AG09319 (cell line): ENCODE measurements at regions not wholly inside any gene's neighbourhood (a gene's known extent, or its start where the extent isn't known, plus 50 kb on each side); places are given as distances from the start of the nearest gene placed in this dataset.

ENCODE experiments used
- DNase-seq: peaks from one replicate; pipeline ENCODE4 v3.0.0-alpha.2; 2010; ENCODE audit warnings: low read depth; ENCODE audit errors: extremely low read depth
- TF ChIP-seq, protein P1 (sequence below): IDR thresholded peaks from 2 replicates; pipeline ENCODE4 v1.5.1; 2011; ENCODE audit warnings: low read depth, mild to moderate bottlenecking, inconsistent platforms, low read length, moderate library complexity

DNA sequence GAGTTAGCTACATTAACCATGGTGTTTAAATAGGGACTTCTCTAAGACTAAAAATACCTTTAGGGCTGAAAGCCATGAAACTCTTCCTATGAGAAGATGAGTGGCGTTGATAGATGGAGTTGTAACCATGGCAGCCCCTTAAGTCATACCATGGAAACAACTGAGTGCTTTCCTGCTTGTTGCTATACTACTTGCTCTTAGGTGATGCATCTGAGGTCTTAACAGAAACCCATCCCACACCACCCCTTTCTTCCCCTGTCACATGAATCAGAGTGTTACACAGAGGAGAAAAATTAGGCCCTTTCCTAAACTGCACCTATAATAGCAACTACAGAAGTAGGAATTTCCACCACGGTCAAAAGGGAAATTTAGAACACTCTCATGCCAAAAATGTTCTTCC, 64.3 kb upstream of the ZC3H12C start:
- DNase-seq = no peak
- TF ChIP-seq, protein P1, sequence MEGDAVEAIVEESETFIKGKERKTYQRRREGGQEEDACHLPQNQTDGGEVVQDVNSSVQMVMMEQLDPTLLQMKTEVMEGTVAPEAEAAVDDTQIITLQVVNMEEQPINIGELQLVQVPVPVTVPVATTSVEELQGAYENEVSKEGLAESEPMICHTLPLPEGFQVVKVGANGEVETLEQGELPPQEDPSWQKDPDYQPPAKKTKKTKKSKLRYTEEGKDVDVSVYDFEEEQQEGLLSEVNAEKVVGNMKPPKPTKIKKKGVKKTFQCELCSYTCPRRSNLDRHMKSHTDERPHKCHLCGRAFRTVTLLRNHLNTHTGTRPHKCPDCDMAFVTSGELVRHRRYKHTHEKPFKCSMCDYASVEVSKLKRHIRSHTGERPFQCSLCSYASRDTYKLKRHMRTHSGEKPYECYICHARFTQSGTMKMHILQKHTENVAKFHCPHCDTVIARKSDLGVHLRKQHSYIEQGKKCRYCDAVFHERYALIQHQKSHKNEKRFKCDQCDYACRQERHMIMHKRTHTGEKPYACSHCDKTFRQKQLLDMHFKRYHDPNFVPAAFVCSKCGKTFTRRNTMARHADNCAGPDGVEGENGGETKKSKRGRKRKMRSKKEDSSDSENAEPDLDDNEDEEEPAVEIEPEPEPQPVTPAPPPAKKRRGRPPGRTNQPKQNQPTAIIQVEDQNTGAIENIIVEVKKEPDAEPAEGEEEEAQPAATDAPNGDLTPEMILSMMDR = no peak

DNA sequence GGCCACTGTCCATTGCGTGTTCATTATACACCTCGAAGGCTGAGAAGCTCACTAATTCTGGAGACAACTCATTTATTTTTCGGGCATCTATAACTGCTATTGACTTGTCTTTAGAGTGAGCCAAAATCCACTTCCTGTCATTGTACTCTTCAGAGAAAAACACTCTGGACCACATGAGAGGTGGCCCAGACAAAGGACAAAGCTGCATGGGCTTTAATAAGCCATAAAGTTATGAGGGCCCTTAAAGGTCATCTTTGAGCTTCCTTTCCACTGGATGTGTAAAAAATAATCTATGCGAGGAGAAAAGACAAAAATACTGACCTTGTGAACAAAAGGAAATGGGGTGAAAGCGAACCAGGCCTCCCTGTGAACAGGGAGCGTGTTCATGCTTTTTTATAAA, 63.5 kb upstream of the ZC3H12C start:
- DNase-seq = no peak
- TF ChIP-seq, protein P1 = no peak

- TF ChIP-seq, protein P1 = no peak
- DNase-seq = no peak
Measured at GRCh38 chr11:110031171-110031570, 62.0 kb upstream of the ZC3H12C start.

DNA sequence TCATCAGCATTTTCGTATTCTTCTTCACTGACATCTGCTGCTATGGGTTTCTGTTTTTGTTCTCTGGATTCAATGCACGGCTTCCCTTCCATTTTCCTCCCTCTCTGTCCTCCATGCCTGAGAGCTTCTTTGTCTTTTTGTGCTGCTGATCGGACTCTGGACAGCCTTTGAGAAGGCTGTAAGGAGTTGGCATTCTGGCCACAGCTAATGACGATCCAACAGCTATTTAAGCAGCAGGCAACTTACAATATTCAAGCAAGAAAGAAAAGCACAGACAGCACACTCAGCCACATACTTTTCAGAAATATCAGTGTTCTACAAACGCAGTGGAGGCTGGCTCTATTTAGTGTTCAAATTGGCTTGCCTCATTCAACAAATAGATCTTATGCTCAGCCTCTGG, 60.9 kb upstream of the ZC3H12C start:
- TF ChIP-seq, protein P1 = no peak
- no peak for DNase-seq

DNA sequence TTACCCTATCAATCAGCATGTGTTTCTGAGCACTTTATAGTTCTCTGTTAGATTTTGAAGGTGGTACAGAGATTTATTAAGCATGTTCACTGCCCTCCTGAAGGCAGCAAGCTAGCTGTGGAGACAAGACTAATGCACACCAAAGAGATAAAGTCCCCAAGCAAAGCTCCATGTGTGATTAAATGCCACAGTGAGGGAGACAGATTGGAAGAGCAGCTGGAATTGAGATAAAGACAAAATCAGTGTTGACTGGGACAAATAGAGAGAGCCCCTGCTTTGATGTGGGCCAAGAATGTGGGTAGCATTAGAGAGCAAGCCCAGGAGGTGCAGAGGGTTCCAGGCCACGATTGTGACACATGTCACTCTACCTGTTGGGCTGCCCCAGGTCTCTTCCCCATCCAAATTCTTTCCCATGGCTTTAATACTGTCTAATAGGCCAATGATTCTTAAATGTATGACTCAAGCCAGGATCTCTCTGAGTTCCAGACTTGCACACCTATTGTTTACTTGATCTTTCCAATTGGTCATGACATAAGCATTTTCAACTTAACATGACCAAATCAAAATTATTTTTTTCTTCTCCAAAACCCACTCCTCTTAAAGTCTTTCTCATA, 60.1 kb upstream of the ZC3H12C start:
- TF ChIP-seq, protein P1 = no peak
- DNase-seq = no peak

GRCh38 chr11:110034806-110035205, 58.4 kb upstream of the ZC3H12C start:
- DNase-seq = no peak
- TF ChIP-seq, protein P1 = no peak

DNA sequence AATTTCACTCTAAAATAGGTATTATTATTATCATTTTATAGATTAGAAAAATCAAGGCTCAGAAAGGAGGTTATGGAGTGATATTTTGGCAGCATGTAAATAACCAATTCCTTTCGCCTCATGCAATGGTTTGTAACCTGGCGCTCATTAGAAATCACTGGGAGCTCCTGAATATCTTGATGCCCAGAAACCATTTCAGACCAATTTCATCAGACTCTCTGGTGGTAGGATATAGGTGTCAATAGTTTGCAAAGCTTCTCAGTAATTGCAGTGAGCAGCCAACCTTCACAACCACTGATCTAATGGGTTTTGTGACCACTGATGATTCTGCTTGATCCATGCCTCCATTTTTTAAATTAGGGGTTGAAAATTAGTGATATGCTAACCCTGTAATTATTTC, 57.8 kb upstream of the ZC3H12C start:
- TF ChIP-seq, protein P1 = no peak
- no peak for DNase-seq
